ENCODE measurements at regions not wholly inside any gene's neighbourhood (a gene's known extent, or its start where the extent isn't known, plus 50 kb on each side); places are given as distances from the start of the nearest gene placed in this dataset.

DNA sequence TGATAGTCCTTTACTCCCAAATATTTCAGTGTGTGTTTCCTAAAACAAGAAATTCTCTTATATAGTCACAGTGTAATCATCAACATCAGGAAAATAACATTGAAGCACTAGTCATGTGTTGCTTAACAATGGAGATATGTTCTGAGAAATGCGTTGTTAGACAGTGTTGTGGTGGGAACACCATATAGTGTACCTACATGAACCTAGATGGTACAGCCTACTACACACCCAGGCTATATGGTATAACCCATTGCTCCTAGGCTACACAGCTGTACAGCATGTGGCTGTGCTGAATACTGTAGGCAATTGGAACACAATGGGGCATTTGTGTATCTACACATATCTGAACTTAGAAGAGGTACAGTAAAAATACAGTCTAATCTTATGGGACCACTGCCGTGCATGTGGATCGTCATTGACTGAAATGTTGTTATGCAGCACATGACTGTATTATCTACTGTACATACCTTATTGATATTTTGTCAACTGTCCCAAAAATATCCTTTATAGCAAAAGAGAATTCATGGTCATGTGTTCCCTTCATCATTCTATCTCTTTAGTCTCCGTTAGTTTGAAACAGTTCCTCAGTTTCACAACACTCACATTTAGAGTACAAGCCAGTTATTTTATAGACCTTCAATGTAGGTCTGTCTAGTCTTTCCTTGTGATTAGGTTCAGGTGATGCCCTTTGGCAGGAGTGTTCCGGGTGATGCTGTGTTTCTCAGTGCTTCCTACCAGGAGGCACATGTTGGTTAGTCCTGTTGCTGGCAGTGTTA is 109.7 kb downstream of the SLC25A47 start:
- TF ChIP-seq, protein P1, sequence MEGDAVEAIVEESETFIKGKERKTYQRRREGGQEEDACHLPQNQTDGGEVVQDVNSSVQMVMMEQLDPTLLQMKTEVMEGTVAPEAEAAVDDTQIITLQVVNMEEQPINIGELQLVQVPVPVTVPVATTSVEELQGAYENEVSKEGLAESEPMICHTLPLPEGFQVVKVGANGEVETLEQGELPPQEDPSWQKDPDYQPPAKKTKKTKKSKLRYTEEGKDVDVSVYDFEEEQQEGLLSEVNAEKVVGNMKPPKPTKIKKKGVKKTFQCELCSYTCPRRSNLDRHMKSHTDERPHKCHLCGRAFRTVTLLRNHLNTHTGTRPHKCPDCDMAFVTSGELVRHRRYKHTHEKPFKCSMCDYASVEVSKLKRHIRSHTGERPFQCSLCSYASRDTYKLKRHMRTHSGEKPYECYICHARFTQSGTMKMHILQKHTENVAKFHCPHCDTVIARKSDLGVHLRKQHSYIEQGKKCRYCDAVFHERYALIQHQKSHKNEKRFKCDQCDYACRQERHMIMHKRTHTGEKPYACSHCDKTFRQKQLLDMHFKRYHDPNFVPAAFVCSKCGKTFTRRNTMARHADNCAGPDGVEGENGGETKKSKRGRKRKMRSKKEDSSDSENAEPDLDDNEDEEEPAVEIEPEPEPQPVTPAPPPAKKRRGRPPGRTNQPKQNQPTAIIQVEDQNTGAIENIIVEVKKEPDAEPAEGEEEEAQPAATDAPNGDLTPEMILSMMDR (IDR thresholded peaks at IDR 0.05) = no peak
- TF ChIP-seq EP300 (IDR thresholded peaks at IDR 0.05) (no peak), POLR2A (IDR thresholded peaks at IDR 0.05) (no peak)
- Histone ChIP-seq H3K27ac (no peak overlapping the region), H3K27me3 (no peaks in the 10 kb centered on the region), H3K36me3 (peaks cover 0 to 15% (median 0%) of the 10 kb centered on the region in 3 donors), H3K4me3 (no peak overlapping the region), H3K4me1 (no peaks in the 10 kb centered on the region), H3K9me3 (no peaks in the 10 kb centered on the region)
- no peak for DNase-seq (ENCODE audit: low spot score in 2 of 2)
- 65 to 69% methylated on average over 5 of the region's 5 CpGs for WGBS, 2 donors

DNA sequence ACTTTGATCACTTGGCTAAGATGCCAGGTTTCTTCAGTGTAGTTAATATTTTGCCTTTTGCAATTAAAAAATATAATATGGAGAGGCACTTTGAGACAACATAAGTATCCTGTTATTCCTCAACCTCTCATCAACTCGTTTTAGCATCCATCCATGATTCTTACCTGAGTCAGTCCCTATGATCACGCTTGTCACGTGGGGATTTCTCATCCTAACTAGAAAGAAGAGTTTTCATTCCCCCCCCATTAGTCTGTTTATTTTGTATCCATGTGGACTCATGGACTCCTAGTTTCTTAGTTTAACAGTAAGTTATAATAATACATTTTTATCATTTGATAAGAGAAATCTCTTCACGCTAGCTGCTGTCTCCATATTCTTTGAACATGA is 110.3 kb downstream of the SLC25A47 start:
- 92 to 94% methylated on average over 4 of the region's 4 CpGs for WGBS, 2 donors
- TF ChIP-seq, protein P1 (IDR thresholded peaks at IDR 0.05) = no peak
- TF ChIP-seq EP300 (IDR thresholded peaks at IDR 0.05) (no peak), POLR2A (IDR thresholded peaks at IDR 0.05) (no peak)
- Histone ChIP-seq H3K9me3 (no peaks in the 10 kb centered on the region), H3K36me3 (peaks cover 0 to 15% (median 0%) of the 10 kb centered on the region in 3 donors), H3K4me1 (peaks cover 0 to 5% (median under 1%) of the 10 kb centered on the region in 4 donors), H3K27me3 (no peaks in the 10 kb centered on the region), H3K27ac (no peak overlapping the region), H3K4me3 (no peak overlapping the region)
- no peak for DNase-seq (ENCODE audit: low spot score in 2 of 2)

DNA sequence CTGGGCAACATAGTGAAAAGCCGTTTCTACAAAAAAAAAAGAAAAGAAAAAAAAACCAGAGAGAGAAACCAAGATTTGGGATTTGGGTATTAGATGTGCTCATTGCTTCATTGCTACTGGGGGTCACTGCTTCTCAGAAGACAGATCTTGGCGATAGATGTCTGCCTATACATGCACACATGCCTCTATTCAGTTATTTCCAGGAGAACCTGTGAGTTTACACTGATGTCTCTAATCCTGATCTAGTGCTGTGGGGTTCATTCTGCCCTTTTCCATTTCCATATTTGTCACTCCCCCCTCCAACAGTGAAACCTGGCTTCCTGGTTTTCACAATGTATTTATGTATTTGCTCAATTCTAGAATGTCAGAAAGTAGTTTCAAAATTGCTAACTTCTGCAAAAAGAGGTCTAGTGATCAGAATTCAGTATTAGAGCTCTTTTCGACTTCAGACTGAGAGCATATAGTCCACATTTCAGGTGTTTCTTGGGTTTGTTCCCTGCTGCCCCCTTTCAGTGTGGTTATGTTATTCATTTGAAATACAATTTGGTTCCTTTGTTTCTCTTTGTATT is 111.0 kb downstream of the SLC25A47 start:
- Histone ChIP-seq H3K27ac (no peak overlapping the region), H3K4me3 (no peak overlapping the region), H3K4me1 (peaks cover 0 to 12% (median 4%) of the 10 kb centered on the region in 4 donors), H3K9me3 (no peaks in the 10 kb centered on the region), H3K27me3 (no peaks in the 10 kb centered on the region), H3K36me3 (peaks cover 0 to 12% (median 0%) of the 10 kb centered on the region in 3 donors)
- TF ChIP-seq EP300 (IDR thresholded peaks at IDR 0.05) (no peak), POLR2A (IDR thresholded peaks at IDR 0.05) (no peak)
- TF ChIP-seq, protein P1 (IDR thresholded peaks at IDR 0.05) = no peak
- no peak for DNase-seq (ENCODE audit: low spot score in 2 of 2)
- 74 to 78% methylated on average over 3 of the region's 3 CpGs for WGBS, 2 donors

DNA sequence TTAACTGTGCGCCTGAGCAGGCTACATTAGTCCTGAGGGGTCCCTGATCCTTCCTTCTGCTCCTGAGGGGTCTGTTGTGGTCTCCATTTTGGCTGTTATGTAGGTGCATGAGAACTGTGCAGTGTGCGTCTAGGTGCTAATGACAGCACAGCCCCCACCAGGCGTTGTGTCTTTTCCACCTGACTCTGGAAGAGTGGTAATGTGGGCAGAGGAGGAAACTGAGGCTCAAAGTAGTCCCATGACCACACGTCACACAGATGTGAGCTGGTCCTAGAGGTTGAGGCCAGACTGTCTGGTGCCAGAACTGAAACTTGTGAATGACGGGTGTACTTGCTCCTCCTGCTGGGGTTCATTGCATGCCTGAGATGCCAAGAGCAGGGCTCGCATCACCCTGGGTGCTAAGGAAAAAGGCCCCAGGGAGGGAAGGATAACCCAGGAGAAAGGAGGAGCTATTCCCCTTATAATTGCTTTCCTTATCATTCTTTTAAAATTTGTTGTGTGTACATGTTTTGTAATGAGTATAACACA is 111.8 kb downstream of the SLC25A47 start:
- Histone ChIP-seq H3K4me1 (peaks cover 0 to 21% (median 7%) of the 10 kb centered on the region in 4 donors), H3K36me3 (peaks cover 0 to 4% (median 0%) of the 10 kb centered on the region in 3 donors), H3K27me3 (no peaks in the 10 kb centered on the region), H3K9me3 (no peaks in the 10 kb centered on the region), H3K27ac (no peak overlapping the region), H3K4me3 (no peak overlapping the region)
- DNase-seq (ENCODE audit: low spot score in 2 of 2) = no peak
- TF ChIP-seq EP300 (IDR thresholded peaks at IDR 0.05) (no peak), POLR2A (IDR thresholded peaks at IDR 0.05) (no peak)
- TF ChIP-seq, protein P1 (IDR thresholded peaks at IDR 0.05) = no peak
- 89 to 94% methylated on average over 6 of the region's 6 CpGs for WGBS, 2 donors

DNA sequence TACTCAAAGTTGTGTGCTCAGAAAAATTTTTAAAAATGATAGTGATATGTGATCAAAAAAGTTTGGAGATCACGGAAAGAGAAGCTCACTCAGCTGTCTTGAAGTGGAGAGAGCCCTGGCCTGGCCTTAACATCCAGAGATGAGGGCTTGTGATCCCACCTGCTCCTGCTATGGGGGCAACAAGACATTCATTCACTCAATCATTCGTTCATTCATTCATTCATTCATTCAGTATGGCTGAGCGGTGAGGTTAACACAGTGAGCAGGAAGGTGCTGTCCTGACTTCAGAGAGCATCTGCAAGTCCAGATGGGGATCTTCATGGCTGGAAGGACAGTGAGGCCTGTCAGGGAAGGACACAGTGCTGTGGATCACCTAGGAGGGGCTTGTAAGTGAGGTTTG is 112.3 kb downstream of the SLC25A47 start:
- H3K27ac ChIP-seq = no peak overlapping the region
- no peaks in the 10 kb centered on the region for H3K9me3 ChIP-seq
- TF ChIP-seq EP300 (IDR thresholded peaks at IDR 0.05) (no peak), POLR2A (IDR thresholded peaks at IDR 0.05) (no peak)
- DNase-seq (ENCODE audit: low spot score in 2 of 2) = no peak
- no peaks in the 10 kb centered on the region for H3K27me3 ChIP-seq
- peaks cover 0 to 4% (median 0%) of the 10 kb centered on the region in 3 donors for H3K36me3 ChIP-seq
- peaks cover 0 to 26% (median 10%) of the 10 kb centered on the region in 4 donors for H3K4me1 ChIP-seq
- H3K4me3 ChIP-seq = no peak overlapping the region
- 77 to 90% methylated on average over 3 of the region's 3 CpGs for WGBS, 2 donors

Data from tibial nerve (tissue), 4 donors.